Astrocyte (in vitro differentiated cells and primary cell): ENCODE measurements at regions not wholly inside any gene's neighbourhood (a gene's known extent, or its start where the extent isn't known, plus 50 kb on each side); places are given as distances from the start of the nearest gene placed in this dataset.

Experiments used
- DNase-seq: peaks from one replicate; pipeline ENCODE4 v3.0.0-alpha.2; 2010; ENCODE audit warnings: low read depth
- FAIRE-seq: peaks from 2 replicates; lab custom pipeline; 2011; peaks lifted over from hg19 to GRCh38; lab: Jason Lieb, UNC
- H2AFZ ChIP-seq: 2 replicates; pipeline ENCODE4 v1.6.0; 2012; ENCODE audit warnings: low read depth, low read length, inconsistent platforms
- H3K27ac ChIP-seq: 2 replicates; pipeline ENCODE4 v1.5.1; 2011; ENCODE audit warnings: low read depth, low read length, inconsistent platforms
- H3K27me3 ChIP-seq: 2 replicates; pipeline ENCODE4 v1.6.0; 2011; ENCODE audit warnings: low read length, inconsistent platforms; ENCODE audit not compliant: insufficient read depth
- H3K36me3 ChIP-seq: 2 replicates; pipeline ENCODE4 v1.5.1; 2011; ENCODE audit warnings: low read length, inconsistent platforms; ENCODE audit not compliant: insufficient read depth
- H3K4me1 ChIP-seq: 2 replicates; pipeline ENCODE4 v1.5.1; 2011; ENCODE audit warnings: low read length, inconsistent platforms; ENCODE audit not compliant: insufficient read depth
- H3K4me2 ChIP-seq: 2 replicates; pipeline ENCODE4 v1.6.0; 2012; ENCODE audit warnings: low read length, inconsistent platforms
- H3K4me3 ChIP-seq: 2 replicates; pipeline ENCODE4 v1.5.1; 2011; ENCODE audit warnings: low read depth, mild to moderate bottlenecking, low read length, inconsistent platforms; ENCODE audit not compliant: insufficient read depth
- H3K79me2 ChIP-seq: 2 replicates; pipeline ENCODE4 v1.6.0; 2012; ENCODE audit warnings: mild to moderate bottlenecking, low read length, inconsistent platforms; ENCODE audit not compliant: insufficient read depth
- H3K9ac ChIP-seq: 2 replicates; pipeline ENCODE4 v1.6.0; 2012; ENCODE audit warnings: mild to moderate bottlenecking, low read length, inconsistent platforms
- H3K9me3 ChIP-seq: 2 replicates; pipeline ENCODE4 v1.5.1; 2012; ENCODE audit warnings: low read depth, mild to moderate bottlenecking, low read length, inconsistent platforms; ENCODE audit not compliant: insufficient read depth
- H4K20me1 ChIP-seq: 2 replicates; pipeline ENCODE4 v1.6.0; 2012; ENCODE audit warnings: low read length, inconsistent platforms; ENCODE audit not compliant: insufficient read depth
- H3K27ac Mint-ChIP-seq: one replicate; pipeline ENCODE4 v1.8.0; 2021; ENCODE audit warnings: mild to moderate bottlenecking, mixed read lengths; ENCODE audit not compliant: unreplicated experiment
- H3K27me3 Mint-ChIP-seq: one replicate; pipeline ENCODE4 v1.8.0; 2021; ENCODE audit warnings: low read depth, mixed read lengths; ENCODE audit not compliant: unreplicated experiment
- H3K36me3 Mint-ChIP-seq: one replicate; pipeline ENCODE4 v1.8.0; 2021; ENCODE audit warnings: low read depth, mixed read lengths; ENCODE audit not compliant: unreplicated experiment
- H3K4me1 Mint-ChIP-seq: one replicate; pipeline ENCODE4 v1.8.0; 2021; ENCODE audit warnings: low read depth, mixed read lengths; ENCODE audit not compliant: unreplicated experiment
- H3K4me3 Mint-ChIP-seq: one replicate; pipeline ENCODE4 v1.8.0; 2021; ENCODE audit warnings: mild to moderate bottlenecking, moderate library complexity, mixed read lengths; ENCODE audit not compliant: unreplicated experiment
- H3K9me3 Mint-ChIP-seq: one replicate; pipeline ENCODE4 v1.8.0; 2021; ENCODE audit warnings: mild to moderate bottlenecking, mixed read lengths; ENCODE audit not compliant: unreplicated experiment
- CTCF ChIP-seq: IDR thresholded peaks from 2 replicates; pipeline ENCODE4 v1.5.1; 2011; ENCODE audit warnings: low read depth, mild to moderate bottlenecking, inconsistent platforms, low read length, moderate library complexity; ENCODE audit not compliant: insufficient read depth
- EZH2 ChIP-seq: IDR thresholded peaks from 2 replicates; pipeline ENCODE4 v1.6.1; 2012; ENCODE audit warnings: mild to moderate bottlenecking, low read length, inconsistent platforms; ENCODE audit not compliant: insufficient read depth

- Histone ChIP-seq H3K27me3 (no peaks in the 10 kb centered on the region), H3K4me2 (no peak overlapping the region), H3K4me3 (no peak overlapping the region), H4K20me1 (no peaks in the 10 kb centered on the region), H3K36me3 (no peaks in the 10 kb centered on the region), H3K27ac (no peak overlapping the region), H3K9ac (no peak overlapping the region), H2AFZ (no peak overlapping the region), H3K79me2 (no peaks in the 10 kb centered on the region), H3K9me3 (no peaks in the 10 kb centered on the region), H3K4me1 (no peaks in the 10 kb centered on the region)
- Mint-ChIP-seq H3K4me1 (no peaks in the 10 kb centered on the region), H3K27ac (no peak overlapping the region), H3K27me3 (no peaks in the 10 kb centered on the region), H3K36me3 (no peaks in the 10 kb centered on the region), H3K9me3 (peaks cover 8% of the 10 kb centered on the region), H3K4me3 (no peak overlapping the region)
- TF ChIP-seq EZH2 (no peak), CTCF (no peak)
- FAIRE-seq (no peak), DNase-seq (no peak)
These were observed 472.1 kb upstream of the IZUMO3 start for GRCh38 chr9:25017779-25018178.

GRCh38 chr9:25010027-25010662, 464.4 kb upstream of the IZUMO3 start:
- Histone ChIP-seq H3K27me3 (no peaks in the 10 kb centered on the region), H3K9ac (no peak overlapping the region), H3K79me2 (no peaks in the 10 kb centered on the region), H3K4me1 (no peaks in the 10 kb centered on the region), H3K27ac (no peak overlapping the region), H2AFZ (no peak overlapping the region), H3K4me3 (no peak overlapping the region), H3K4me2 (no peak overlapping the region), H4K20me1 (no peaks in the 10 kb centered on the region), H3K9me3 (no peaks in the 10 kb centered on the region), H3K36me3 (no peaks in the 10 kb centered on the region)
- FAIRE-seq (no peak), DNase-seq (no peak)
- Mint-ChIP-seq H3K27me3 (no peaks in the 10 kb centered on the region), H3K4me1 (no peaks in the 10 kb centered on the region), H3K27ac (no peak overlapping the region), H3K4me3 (no peak overlapping the region), H3K9me3 (no peaks in the 10 kb centered on the region), H3K36me3 (no peaks in the 10 kb centered on the region)
- TF ChIP-seq EZH2 (no peak), CTCF (no peak)

- Histone ChIP-seq H3K79me2 (no peaks in the 10 kb centered on the region), H3K9ac (no peak overlapping the region), H3K9me3 (peaks cover 9% of the 10 kb centered on the region), H3K4me3 (no peak overlapping the region), H3K27me3 (no peaks in the 10 kb centered on the region), H3K36me3 (no peaks in the 10 kb centered on the region), H2AFZ (no peak overlapping the region), H3K4me2 (no peak overlapping the region), H4K20me1 (no peaks in the 10 kb centered on the region), H3K27ac (no peak overlapping the region), H3K4me1 (no peaks in the 10 kb centered on the region)
- Mint-ChIP-seq H3K9me3 (no peaks in the 10 kb centered on the region), H3K4me3 (no peak overlapping the region), H3K27me3 (no peaks in the 10 kb centered on the region), H3K27ac (no peak overlapping the region), H3K36me3 (no peaks in the 10 kb centered on the region), H3K4me1 (no peaks in the 10 kb centered on the region)
- DNase-seq (no peak), FAIRE-seq (no peak)
- no peak for TF ChIP-seq CTCF
These were observed 458.0 kb upstream of the IZUMO3 start for GRCh38 chr9:25003686-25004085.
